GM19351 (cell line): ENCODE measurements at regions not wholly inside any gene's neighbourhood (a gene's known extent, or its start where the extent isn't known, plus 50 kb on each side); places are given as distances from the start of the nearest gene placed in this dataset.
A peak's percentile ranks its signal among the peaks of the same experiment; 100 is the strongest.

ENCODE experiments used
- ATAC-seq: cut with Tn5 transposase; IDR thresholded peaks from one replicate; pipeline ENCODE4 v1.9.1; 2021; ENCODE audit warnings: mild to moderate bottlenecking, moderate library complexity; ENCODE audit not compliant: unreplicated experiment

- no peak for ATAC-seq
Measured at GRCh38 chr9:7258688-7259396, 501.1 kb downstream of the KDM4C start.

GRCh38 chr9:7246917-7247522, 489.2 kb downstream of the KDM4C start:
- no peak for ATAC-seq

DNA sequence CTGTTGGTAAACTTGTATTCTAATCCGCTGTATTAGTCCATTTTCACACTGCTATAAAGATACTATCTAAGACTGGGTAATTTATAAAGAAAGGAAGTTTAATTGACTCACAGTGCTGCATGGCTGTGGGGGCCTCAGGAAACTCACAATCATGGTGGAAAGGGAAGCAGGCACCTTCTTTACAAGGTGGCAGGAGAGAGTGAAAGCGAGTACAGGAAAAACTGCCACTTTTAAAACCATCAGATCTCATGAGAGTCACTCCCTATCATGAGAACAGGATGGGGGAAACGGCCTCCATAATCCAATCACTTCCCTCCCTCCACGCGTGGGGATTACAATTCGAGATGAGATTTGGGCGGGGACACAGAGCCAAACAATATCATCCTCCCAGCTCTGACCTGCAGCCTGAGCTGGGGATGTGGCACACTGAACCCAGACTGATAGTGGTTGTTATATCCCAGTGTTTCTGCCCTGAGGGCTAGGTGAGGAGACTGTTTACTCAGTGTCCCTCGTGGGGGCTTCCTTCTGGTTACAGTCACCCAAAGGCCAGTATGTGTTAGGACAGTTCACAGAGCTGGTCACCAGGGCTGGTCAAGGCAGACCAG, 488.3 kb downstream of the KDM4C start:
- ATAC-seq, result no peak

GRCh38 chr9:7243838-7244237, 486.1 kb downstream of the KDM4C start:
- no peak for ATAC-seq

- ATAC-seq, result no peak
Measured at GRCh38 chr9:7242126-7242525, 484.4 kb downstream of the KDM4C start.

GRCh38 chr9:7241694-7242093, 483.9 kb downstream of the KDM4C start:
- no peak for ATAC-seq

- ATAC-seq, result no peak
Measured at GRCh38 chr9:7240569-7241311, 483.0 kb downstream of the KDM4C start.

GRCh38 chr9:7239708-7240107, 481.9 kb downstream of the KDM4C start:
- ATAC-seq, result no peak

DNA sequence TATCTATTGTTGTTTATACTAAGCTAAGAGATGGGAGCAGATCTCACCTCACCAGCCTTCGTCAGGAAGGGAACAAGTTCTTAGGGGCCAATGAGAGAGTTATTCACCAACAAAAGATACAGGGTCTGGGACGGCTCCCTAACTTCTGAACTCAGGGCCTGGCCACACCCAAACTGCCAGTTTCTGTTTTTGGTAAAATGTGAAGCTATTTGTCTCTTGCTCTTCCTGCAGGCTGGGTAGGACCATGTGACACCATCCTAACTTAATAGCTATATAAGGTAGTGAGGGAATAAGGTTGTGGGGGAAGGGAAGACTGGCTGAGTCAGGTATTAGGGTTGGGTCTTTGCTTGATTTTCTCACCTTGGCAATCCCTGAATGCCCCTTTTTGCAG, 480.5 kb downstream of the KDM4C start:
- ATAC-seq, result no peak

DNA sequence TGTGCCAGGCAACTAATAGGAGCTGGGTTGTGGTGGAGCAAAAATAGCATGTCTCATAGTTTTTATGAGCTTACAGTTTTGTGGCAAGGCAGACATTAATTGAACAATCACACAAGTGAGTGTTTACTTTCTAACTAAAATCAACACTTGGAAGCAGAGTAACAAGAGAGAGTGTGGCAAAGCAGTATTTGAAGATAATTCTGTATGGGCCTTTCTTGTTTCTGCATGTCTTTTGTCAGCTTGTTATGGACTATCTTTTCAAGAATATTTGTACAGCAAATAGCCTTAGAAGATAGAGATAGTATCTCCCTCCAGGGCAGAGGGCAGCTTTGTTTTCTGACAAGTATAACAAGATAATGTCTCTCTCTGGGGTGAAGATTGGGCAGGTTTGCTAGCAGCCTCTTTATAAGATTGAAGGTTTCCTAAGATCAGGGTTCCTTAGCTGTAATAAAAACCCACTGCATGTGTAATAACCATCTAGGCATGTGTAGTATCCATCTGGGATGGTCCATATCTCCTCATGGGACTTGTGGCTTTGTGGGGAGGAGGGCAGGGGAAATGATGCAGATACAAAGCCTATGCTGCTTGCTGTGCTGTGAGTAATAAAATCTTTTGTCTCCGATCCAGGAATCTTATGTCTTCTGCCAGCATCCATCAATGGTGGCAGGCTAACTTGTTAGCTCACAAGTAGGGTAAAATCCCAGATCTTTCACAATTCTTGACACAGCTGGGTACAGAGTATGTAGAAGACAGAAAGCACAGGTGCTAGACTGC, 479.9 kb downstream of the KDM4C start:
- ATAC-seq, result no peak

DNA sequence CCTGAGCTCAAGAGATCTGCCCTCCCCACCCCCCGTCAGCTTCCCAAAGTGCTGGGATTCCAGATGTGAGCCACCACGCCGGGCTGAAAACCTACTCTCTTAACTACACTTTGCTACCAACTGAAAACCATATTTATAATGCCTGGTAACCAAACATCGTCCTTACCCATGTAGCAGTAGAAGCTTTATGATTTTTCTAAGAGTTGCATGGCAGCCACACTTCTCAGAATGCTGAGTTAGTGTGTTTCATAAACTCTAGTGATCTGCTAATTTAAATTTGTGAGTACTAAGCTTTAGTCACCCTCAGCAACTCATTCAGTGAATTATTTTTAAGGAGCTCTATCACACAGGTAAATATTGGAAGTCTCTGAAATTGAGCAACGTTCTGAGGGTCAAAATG, 478.4 kb downstream of the KDM4C start:
- no peak for ATAC-seq

DNA sequence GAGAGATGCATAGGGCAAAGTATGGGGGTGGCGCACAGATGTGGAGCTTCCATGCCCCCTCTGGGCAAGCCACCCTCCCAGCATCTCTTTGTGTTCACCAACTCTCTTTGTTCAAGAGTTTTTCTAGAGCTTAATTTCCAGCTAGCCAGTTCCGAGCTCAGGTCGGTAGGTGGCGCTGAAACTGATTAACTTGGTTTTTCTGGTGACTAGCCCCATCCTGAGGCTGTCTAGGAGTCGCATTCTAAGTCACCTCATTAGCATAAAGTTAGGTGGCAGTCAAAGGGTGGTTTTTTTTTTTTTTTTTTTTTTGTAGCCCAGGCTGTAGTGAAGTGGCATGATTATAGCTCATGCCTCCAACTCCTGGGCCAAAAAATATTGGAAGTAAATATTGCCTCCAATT, 476.4 kb downstream of the KDM4C start:
- peak; percentile 90 for ATAC-seq

DNA sequence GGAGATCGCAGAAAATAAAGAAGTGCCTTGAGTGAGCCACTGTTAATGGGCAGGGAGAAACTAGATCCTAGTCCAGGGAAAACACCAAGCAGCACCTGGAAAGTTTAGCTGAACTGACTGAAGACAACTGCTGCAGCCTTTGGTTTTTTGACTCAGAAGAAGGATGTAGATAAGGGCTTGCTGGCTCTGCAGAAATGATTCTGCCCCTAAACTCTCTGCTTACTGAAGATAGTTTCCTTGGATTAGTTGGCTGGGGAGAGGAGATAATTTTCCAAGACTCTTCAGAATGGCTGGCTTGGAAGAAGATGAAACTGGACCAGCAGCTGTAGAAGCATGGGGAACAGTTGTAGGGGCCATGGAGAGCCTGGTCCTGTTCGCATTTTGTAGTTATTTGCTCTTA, 471.8 kb downstream of the KDM4C start:
- no peak for ATAC-seq

GRCh38 chr9:7228726-7229125, 471.0 kb downstream of the KDM4C start:
- ATAC-seq, result no peak

- ATAC-seq, result no peak
Measured at GRCh38 chr9:7227951-7228350, 470.2 kb downstream of the KDM4C start.

- no peak for ATAC-seq
Measured at GRCh38 chr9:7226007-7226640, 468.4 kb downstream of the KDM4C start.
